ENCODE measurements at regions not wholly inside any gene's neighbourhood (a gene's known extent, or its start where the extent isn't known, plus 50 kb on each side); places are given as distances from the start of the nearest gene placed in this dataset.

- no peaks in the 10 kb centered on the region for H3K36me3 Mint-ChIP-seq
- no peaks in the 10 kb centered on the region for H3K9me3 Mint-ChIP-seq
- DNase-seq (ENCODE audit: low spot score in 2 of 2), result no peak
- no peaks in the 10 kb centered on the region for H3K4me1 Mint-ChIP-seq
- no peak overlapping the region for H3K27ac Mint-ChIP-seq
- no peak for ATAC-seq
- H3K4me3 Mint-ChIP-seq, result no peak overlapping the region
These were observed 50.3 kb upstream of the ACAN start for GRCh38 chr15:88752951-88753350.

Data from stimulated activated effector memory CD8-positive, alpha-beta T cell treated with anti-CD3 and anti-CD28 coated beads, Interleukin-12 subunit alpha, Interleukin-12 subunit beta, amount 100 ng/mL, for 72 hours (primary cell).